COLO668 (cell line): ENCODE measurements at regions not wholly inside any gene's neighbourhood (a gene's known extent, or its start where the extent isn't known, plus 50 kb on each side); places are given as distances from the start of the nearest gene placed in this dataset.
"Not testable (repeated sequence)": the region's sequence is repeated elsewhere in the genome, so short reads cannot be mapped to it uniquely, and the experiment has no call there.

Experiments used
- DNase-seq: peaks from one replicate; lab custom pipeline; 2025; ENCODE audit not compliant: unreplicated experiment; lab: John Stamatoyannopoulos, UW

- DNase-seq, result no peak
Measured at GRCh38 chr5:8839361-8840055, 706.4 kb downstream of the SEMA5A start.

- no peak for DNase-seq
Measured at GRCh38 chr5:8840237-8840636, 705.6 kb downstream of the SEMA5A start.

- not testable (repeated sequence) for DNase-seq
Measured at GRCh38 chr5:8840746-8841145, 705.1 kb downstream of the SEMA5A start.

GRCh38 chr5:8842971-8843551 is 702.8 kb downstream of the SEMA5A start:
- no peak for DNase-seq

- DNase-seq, result no peak
Measured at GRCh38 chr5:8843771-8844170, 702.1 kb downstream of the SEMA5A start.

GRCh38 chr5:8844206-8844605 is 701.7 kb downstream of the SEMA5A start:
- DNase-seq, result no peak

GRCh38 chr5:8844847-8845246 is 701.0 kb downstream of the SEMA5A start:
- DNase-seq, result no peak

- DNase-seq, result no peak
Measured at GRCh38 chr5:8845296-8845695, 700.6 kb downstream of the SEMA5A start.

GRCh38 chr5:8848366-8848765 is 697.5 kb downstream of the SEMA5A start:
- no peak for DNase-seq

GRCh38 chr5:8848997-8849594 is 696.8 kb downstream of the SEMA5A start:
- no peak for DNase-seq

- DNase-seq, result no peak
Measured at GRCh38 chr5:8851101-8851500, 694.8 kb downstream of the SEMA5A start.

- no peak for DNase-seq
Measured at GRCh38 chr5:8857051-8857450, 688.8 kb downstream of the SEMA5A start.

GRCh38 chr5:8861764-8862163 is 684.1 kb downstream of the SEMA5A start:
- no peak for DNase-seq

GRCh38 chr5:8864053-8864452 is 681.8 kb downstream of the SEMA5A start:
- no peak for DNase-seq

- DNase-seq, result no peak
Measured at GRCh38 chr5:8865266-8865665, 680.6 kb downstream of the SEMA5A start.

GRCh38 chr5:8865686-8866374 is 680.0 kb downstream of the SEMA5A start:
- DNase-seq, result no peak

GRCh38 chr5:8868283-8868682 is 677.6 kb downstream of the SEMA5A start:
- no peak for DNase-seq

GRCh38 chr5:8869932-8870331 is 675.9 kb downstream of the SEMA5A start:
- no peak for DNase-seq

GRCh38 chr5:8870349-8870958 is 675.4 kb downstream of the SEMA5A start:
- no peak for DNase-seq

- DNase-seq, result no peak
Measured at GRCh38 chr5:8870959-8871355, 674.9 kb downstream of the SEMA5A start.

GRCh38 chr5:8871446-8871845 is 674.4 kb downstream of the SEMA5A start:
- no peak for DNase-seq

GRCh38 chr5:8875722-8876121 is 670.2 kb downstream of the SEMA5A start:
- DNase-seq, result no peak
